HG03432 (cell line): ENCODE measurements at regions not wholly inside any gene's neighbourhood (a gene's known extent, or its start where the extent isn't known, plus 50 kb on each side); places are given as distances from the start of the nearest gene placed in this dataset.
"Not testable (repeated sequence)": the region's sequence is repeated elsewhere in the genome, so short reads cannot be mapped to it uniquely, and the experiment has no call there.

ENCODE experiments used
- ATAC-seq: cut with Tn5 transposase; IDR thresholded peaks from one replicate; pipeline ENCODE4 v1.9.1; 2021; ENCODE audit warnings: mild to moderate bottlenecking, moderate library complexity; ENCODE audit not compliant: unreplicated experiment

GRCh38 chr1:148386617-148387016 lies 96.5 kb downstream of the PPIAL4G start:
- no peak for ATAC-seq

DNA sequence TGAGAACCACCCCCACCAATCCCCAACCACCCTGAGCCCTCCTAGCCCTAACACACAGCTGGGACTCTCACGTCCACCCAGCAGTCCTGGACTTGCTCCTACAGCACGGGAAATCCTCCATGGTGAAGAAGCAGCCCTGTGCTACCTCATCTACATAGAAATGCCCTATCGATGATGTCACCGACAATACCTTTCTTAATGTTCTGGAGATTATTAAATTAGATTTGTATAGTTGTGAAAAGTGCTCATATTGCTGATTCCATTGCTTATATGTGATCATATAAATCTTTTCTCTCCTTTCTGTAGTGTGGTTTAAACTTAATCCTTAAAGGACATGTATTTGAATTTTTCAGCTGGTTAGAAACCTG lies 97.1 kb downstream of the PPIAL4G start:
- ATAC-seq = not testable (repeated sequence)

GRCh38 chr1:148385371-148386030 lies 97.6 kb downstream of the PPIAL4G start:
- ATAC-seq = no peak

- no peak for ATAC-seq
Measured at GRCh38 chr1:148383966-148384365, 99.1 kb downstream of the PPIAL4G start.

GRCh38 chr1:148379697-148380096 lies 103.4 kb downstream of the PPIAL4G start:
- ATAC-seq = no peak

- ATAC-seq = no peak
Measured at GRCh38 chr1:148379170-148379500, 104.0 kb downstream of the PPIAL4G start.

- not testable (repeated sequence) for ATAC-seq
Measured at GRCh38 chr1:148377992-148378391, 105.1 kb downstream of the PPIAL4G start.

- ATAC-seq = not testable (repeated sequence)
Measured at GRCh38 chr1:148377045-148377444, 106.1 kb downstream of the PPIAL4G start.

DNA sequence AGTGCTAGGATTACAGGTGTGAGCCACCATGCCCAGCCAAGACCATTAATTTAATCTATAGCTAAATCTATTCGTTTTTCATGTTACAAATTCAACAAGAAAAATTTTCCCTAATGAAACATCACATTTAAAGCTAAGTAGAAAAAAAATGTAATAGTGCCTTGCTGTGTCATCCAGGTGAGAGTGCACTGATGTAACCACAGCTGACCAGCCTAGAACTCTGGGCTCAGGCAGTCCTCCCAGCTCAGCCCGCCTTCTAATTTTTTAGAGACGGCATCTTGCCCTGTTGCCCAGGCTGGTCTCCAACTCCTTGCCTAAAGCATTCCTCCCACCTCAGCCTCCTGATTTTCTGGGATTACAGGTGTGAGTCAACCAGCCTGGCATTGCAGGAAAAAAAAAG lies 109.0 kb downstream of the PPIAL4G start:
- no peak for ATAC-seq

GRCh38 chr1:148373192-148373925 lies 109.7 kb downstream of the PPIAL4G start:
- ATAC-seq = no peak

DNA sequence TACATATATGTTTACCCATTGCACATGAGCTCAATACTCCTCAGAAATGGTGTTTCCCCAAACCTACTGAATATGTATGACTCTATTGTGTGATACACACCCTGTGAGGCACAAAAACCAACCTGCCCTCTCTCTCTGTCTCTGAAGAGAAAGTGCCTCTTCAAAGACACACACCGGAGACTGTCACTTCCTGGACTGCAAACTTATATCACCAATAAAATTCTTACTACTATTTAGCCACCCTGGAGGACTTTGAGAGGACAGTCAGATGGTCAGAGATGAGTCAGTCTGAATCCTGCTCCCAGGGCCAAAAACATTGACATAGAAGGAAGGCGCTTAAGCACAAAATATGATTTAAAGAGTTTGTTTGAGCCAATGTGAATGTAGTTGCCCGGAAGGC lies 110.4 kb downstream of the PPIAL4G start:
- ATAC-seq = no peak

GRCh38 chr1:148372051-148372726 lies 110.9 kb downstream of the PPIAL4G start:
- not testable (repeated sequence) for ATAC-seq

GRCh38 chr1:148371551-148371994 lies 111.5 kb downstream of the PPIAL4G start:
- ATAC-seq = peak; percentile 64

DNA sequence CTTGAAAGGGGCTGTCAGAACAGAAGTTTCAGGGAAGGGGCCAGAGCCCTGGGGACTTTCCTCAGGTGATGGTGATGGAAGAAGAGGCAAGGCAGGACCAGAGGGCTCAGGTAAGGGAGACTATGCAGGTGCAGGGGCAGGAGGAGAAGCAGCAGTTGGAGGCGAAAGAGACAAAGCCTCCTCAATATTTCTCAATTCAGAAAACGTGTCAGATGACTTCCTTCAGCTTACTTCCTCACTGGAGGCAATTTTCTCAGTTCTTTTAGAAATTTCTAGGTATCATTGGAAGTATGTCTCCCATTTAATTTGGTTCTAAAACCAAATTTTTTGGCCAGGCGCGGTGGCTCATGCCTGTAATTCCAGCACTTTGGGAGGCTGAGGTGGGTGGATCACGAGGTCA lies 112.4 kb downstream of the PPIAL4G start:
- ATAC-seq = not testable (repeated sequence)

DNA sequence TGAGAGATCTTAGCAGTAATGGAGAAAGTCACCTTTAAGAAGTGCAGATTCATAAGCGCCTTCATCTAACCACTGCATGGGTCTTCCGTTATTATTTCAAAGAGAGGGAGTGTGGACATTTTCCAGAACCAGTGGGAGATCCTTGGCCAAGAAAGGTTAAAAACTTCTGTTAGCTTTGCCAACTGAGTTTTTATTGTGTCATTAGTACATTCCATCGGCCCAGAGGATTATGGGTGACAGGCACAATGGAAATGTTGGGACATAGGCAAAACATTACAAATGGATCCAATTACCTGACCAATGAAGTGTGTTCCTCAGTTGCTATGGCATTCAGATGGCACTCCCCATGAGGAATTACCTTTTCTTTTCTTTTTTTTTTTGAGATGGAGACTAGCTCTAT lies 115.5 kb downstream of the PPIAL4G start:
- no peak for ATAC-seq

DNA sequence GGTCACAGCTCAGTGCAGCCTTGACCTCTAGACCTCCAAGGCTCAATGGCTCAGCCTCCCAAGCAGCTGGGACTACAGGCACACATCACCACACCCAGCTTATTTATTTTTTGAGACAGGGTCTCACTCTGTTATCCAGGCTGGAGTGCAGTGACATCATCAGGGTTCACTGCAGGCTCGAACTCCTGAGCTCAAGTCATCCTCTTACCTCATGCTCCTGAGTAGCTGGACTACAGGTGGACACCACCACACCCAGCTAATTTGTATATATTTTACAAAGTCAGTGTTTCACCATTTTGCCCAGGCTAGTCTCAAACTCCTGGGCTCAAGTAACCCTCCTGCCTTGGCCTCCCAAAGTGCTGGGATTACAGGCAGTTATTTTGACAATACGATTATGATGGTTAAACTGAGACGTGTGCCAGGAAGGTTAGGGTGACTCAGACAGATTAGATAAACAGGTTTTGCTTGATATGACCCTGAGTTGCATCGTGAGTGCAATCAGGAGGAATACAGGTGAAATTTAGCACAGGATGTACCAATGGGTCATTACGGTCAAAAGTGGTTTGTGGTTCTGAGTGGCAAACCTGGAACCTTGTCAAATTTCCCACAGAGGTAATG lies 116.9 kb downstream of the PPIAL4G start:
- ATAC-seq = not testable (repeated sequence)

GRCh38 chr1:148365151-148365550 lies 118.0 kb downstream of the PPIAL4G start:
- ATAC-seq = not testable (repeated sequence)

DNA sequence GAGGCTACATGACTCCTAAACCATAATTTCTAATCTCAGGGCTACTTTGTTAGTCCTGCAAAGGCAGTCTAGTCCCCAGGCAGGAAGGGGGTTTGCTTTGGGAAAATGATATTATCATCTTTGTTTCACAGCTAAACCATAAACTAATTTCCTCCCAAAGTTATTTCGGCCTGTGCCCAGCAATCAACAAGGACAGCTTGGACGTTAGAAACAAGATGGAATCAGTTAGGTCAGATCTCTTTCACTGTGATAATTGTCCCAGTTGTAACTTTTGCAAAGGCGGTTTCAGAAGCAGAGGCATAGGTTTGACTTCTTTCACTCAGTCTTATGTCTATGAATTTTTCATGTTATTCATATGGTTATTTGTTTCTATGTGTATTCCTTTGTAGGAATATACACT lies 119.1 kb downstream of the PPIAL4G start:
- ATAC-seq = not testable (repeated sequence)

DNA sequence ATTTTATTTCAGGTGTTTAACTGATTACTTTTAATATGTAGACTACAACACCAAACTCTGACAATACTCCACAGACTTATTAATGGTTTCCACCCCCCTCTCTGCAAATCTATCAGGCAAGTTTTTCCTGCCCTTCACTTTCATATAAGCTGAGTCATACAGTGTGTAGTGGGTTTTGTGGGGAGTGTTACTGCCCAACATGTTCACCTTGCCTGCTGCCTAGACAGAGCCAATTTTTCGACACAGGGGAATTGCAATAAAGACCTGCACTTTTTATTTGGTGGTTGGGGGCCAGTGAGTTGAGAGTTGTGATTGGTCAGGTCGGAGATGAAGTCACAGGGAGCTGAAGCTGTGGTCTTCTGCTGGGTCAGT lies 119.7 kb downstream of the PPIAL4G start:
- ATAC-seq = no peak

DNA sequence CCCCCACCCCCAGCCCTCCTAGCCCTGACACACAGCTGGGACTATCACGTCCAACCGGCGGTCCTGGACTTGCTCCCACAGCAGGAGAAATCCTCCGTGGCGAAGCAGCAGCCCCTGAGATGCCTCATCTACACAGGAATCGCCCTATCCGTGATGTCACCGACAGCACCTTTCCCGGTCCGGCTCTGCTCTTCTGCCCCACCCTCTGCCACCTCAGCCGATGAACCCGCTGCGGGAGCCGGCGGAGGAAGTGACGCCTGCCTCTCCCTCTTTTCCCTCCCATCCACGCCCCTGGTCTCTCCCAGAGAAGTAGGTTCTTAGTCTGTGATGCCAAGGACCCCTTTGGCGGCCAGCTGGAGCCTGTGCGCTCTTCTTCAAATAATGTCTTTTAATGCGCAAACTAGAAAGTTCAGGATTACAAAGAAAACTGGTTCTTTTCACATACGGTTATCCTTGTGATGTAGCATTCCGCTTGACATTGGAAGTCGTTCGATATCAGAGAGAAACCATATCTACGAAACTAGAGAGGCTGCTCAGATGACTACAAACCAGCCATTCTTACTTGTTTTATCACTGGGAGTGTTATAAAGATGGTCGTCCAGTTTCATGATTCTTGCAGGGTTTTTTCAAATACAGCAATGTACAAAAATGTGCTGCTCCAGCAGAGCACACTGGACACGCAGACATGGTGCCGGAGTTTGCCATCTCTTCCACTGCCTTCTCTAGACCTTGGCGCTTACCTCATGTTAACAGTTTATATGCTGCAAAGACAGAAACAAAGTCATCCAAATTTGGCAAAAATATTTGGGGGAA lies 120.3 kb downstream of the PPIAL4G start:
- ATAC-seq = no peak

DNA sequence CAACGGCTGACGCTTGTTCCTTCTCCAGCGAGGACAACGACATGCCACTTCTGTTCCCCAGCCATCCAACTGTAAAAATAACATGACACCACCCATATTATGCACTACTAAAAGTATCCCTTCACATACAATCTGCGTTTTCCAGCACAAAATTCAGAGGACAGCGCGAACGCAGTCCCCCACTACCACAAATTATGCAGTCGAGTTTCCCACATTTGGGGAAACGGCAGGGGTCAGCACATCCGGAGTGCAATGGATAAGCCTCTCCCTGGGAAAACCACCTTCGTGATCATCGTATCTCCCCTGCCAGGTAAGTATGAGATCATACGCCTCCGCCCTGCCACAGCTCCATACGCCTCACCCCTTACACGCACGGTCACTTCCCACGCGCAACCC lies 120.9 kb downstream of the PPIAL4G start:
- ATAC-seq = no peak
